ENCODE measurements at regions not wholly inside any gene's neighbourhood (a gene's known extent, or its start where the extent isn't known, plus 50 kb on each side); places are given as distances from the start of the nearest gene placed in this dataset.

GRCh38 chr15:95252404-95252803, 1021.0 kb downstream of the MCTP2 start:
- H3K27me3 ChIP-seq (ENCODE audit: control insufficient read depth in 1 of 2, insufficient read depth in 2 of 2, low read length in 2 of 2): no peaks in the 10 kb centered on the region
- H3K36me3 ChIP-seq (ENCODE audit: insufficient read depth, low read length): no peaks in the 10 kb centered on the region
- no peaks in the 10 kb centered on the region for H3K9me3 ChIP-seq (ENCODE audit: low read length)
- no peak overlapping the region for H3K4me3 ChIP-seq (ENCODE audit: low read depth in 1 of 2, low read length in 2 of 2)
- no peak overlapping the region for H3K27ac ChIP-seq (ENCODE audit: low read depth, low read length)
- no peak overlapping the region for H3K9ac ChIP-seq (ENCODE audit: low read length)
- peaks cover 13% of the 10 kb centered on the region for H3K4me1 ChIP-seq (ENCODE audit: insufficient read depth, low read length)

- no peak overlapping the region for H3K4me3 ChIP-seq (ENCODE audit: low read depth in 1 of 2, low read length in 2 of 2)
- H3K27ac ChIP-seq (ENCODE audit: low read depth, low read length): no peak overlapping the region
- H3K27me3 ChIP-seq (ENCODE audit: control insufficient read depth in 1 of 2, insufficient read depth in 2 of 2, low read length in 2 of 2): no peaks in the 10 kb centered on the region
- H3K4me1 ChIP-seq (ENCODE audit: insufficient read depth, low read length): peaks cover 19% of the 10 kb centered on the region
- no peaks in the 10 kb centered on the region for H3K36me3 ChIP-seq (ENCODE audit: insufficient read depth, low read length)
- H3K9ac ChIP-seq (ENCODE audit: low read length): no peak overlapping the region
- H3K9me3 ChIP-seq (ENCODE audit: low read length): no peaks in the 10 kb centered on the region
Measured at GRCh38 chr15:95254263-95254662, 1022.9 kb downstream of the MCTP2 start.

- no peaks in the 10 kb centered on the region for H3K9me3 ChIP-seq (ENCODE audit: low read length)
- no peak overlapping the region for H3K27ac ChIP-seq (ENCODE audit: low read depth, low read length)
- no peaks in the 10 kb centered on the region for H3K27me3 ChIP-seq (ENCODE audit: control insufficient read depth in 1 of 2, insufficient read depth in 2 of 2, low read length in 2 of 2)
- no peak overlapping the region for H3K9ac ChIP-seq (ENCODE audit: low read length)
- H3K4me3 ChIP-seq (ENCODE audit: low read depth in 1 of 2, low read length in 2 of 2): no peak overlapping the region
- H3K36me3 ChIP-seq (ENCODE audit: insufficient read depth, low read length): no peaks in the 10 kb centered on the region
- H3K4me1 ChIP-seq (ENCODE audit: insufficient read depth, low read length): peaks cover 19% of the 10 kb centered on the region
Measured at GRCh38 chr15:95259513-95259912, 1028.2 kb downstream of the MCTP2 start.

GRCh38 chr15:95259965-95260364, 1028.6 kb downstream of the MCTP2 start:
- no peaks in the 10 kb centered on the region for H3K27me3 ChIP-seq (ENCODE audit: control insufficient read depth in 1 of 2, insufficient read depth in 2 of 2, low read length in 2 of 2)
- H3K9ac ChIP-seq (ENCODE audit: low read length): no peak overlapping the region
- H3K4me1 ChIP-seq (ENCODE audit: insufficient read depth, low read length): peaks cover 19% of the 10 kb centered on the region
- no peak overlapping the region for H3K4me3 ChIP-seq (ENCODE audit: low read depth in 1 of 2, low read length in 2 of 2)
- no peak overlapping the region for H3K27ac ChIP-seq (ENCODE audit: low read depth, low read length)
- H3K36me3 ChIP-seq (ENCODE audit: insufficient read depth, low read length): no peaks in the 10 kb centered on the region
- H3K9me3 ChIP-seq (ENCODE audit: low read length): no peaks in the 10 kb centered on the region

- Histone ChIP-seq H3K9ac (ENCODE audit: low read length) (no peak overlapping the region), H3K36me3 (ENCODE audit: insufficient read depth, low read length) (no peaks in the 10 kb centered on the region), H3K4me1 (ENCODE audit: insufficient read depth, low read length) (peaks cover 19% of the 10 kb centered on the region), H3K4me3 (ENCODE audit: low read depth in 1 of 2, low read length in 2 of 2) (no peak overlapping the region), H3K9me3 (ENCODE audit: low read length) (no peaks in the 10 kb centered on the region), H3K27ac (ENCODE audit: low read depth, low read length) (no peak overlapping the region), H3K27me3 (ENCODE audit: control insufficient read depth in 1 of 2, insufficient read depth in 2 of 2, low read length in 2 of 2) (no peaks in the 10 kb centered on the region)
Measured at GRCh38 chr15:95260856-95261255, 1029.5 kb downstream of the MCTP2 start.

- Histone ChIP-seq H3K9me3 (ENCODE audit: low read length) (no peaks in the 10 kb centered on the region), H3K4me1 (ENCODE audit: insufficient read depth, low read length) (peaks cover 24% of the 10 kb centered on the region), H3K36me3 (ENCODE audit: insufficient read depth, low read length) (no peaks in the 10 kb centered on the region), H3K9ac (ENCODE audit: low read length) (no peak overlapping the region), H3K27ac (ENCODE audit: low read depth, low read length) (no peak overlapping the region), H3K27me3 (ENCODE audit: control insufficient read depth in 1 of 2, insufficient read depth in 2 of 2, low read length in 2 of 2) (no peaks in the 10 kb centered on the region), H3K4me3 (ENCODE audit: low read depth in 1 of 2, low read length in 2 of 2) (no peak overlapping the region)
Measured at GRCh38 chr15:95261546-95261945, 1030.2 kb downstream of the MCTP2 start.

GRCh38 chr15:95261968-95262367, 1030.6 kb downstream of the MCTP2 start:
- H3K27ac ChIP-seq (ENCODE audit: low read depth, low read length): no peak overlapping the region
- H3K27me3 ChIP-seq (ENCODE audit: control insufficient read depth in 1 of 2, insufficient read depth in 2 of 2, low read length in 2 of 2): no peaks in the 10 kb centered on the region

GRCh38 chr15:95262866-95263564, 1031.7 kb downstream of the MCTP2 start:
- Histone ChIP-seq H3K4me3 (ENCODE audit: low read depth in 1 of 2, low read length in 2 of 2) (no peak overlapping the region), H3K27me3 (ENCODE audit: control insufficient read depth in 1 of 2, insufficient read depth in 2 of 2, low read length in 2 of 2) (no peaks in the 10 kb centered on the region), H3K4me1 (ENCODE audit: insufficient read depth, low read length) (peaks cover 34% of the 10 kb centered on the region), H3K9ac (ENCODE audit: low read length) (no peak overlapping the region), H3K27ac (ENCODE audit: low read depth, low read length) (no peak overlapping the region), H3K36me3 (ENCODE audit: insufficient read depth, low read length) (no peaks in the 10 kb centered on the region), H3K9me3 (ENCODE audit: low read length) (no peaks in the 10 kb centered on the region)

More at GRCh38 chr15:95261968-95262367, 1030.6 kb downstream of the MCTP2 start:
- H3K9ac ChIP-seq (ENCODE audit: low read length): no peak overlapping the region
- H3K4me1 ChIP-seq (ENCODE audit: insufficient read depth, low read length): peaks cover 29% of the 10 kb centered on the region
- H3K4me3 ChIP-seq (ENCODE audit: low read depth in 1 of 2, low read length in 2 of 2): no peak overlapping the region
- H3K36me3 ChIP-seq (ENCODE audit: insufficient read depth, low read length): no peaks in the 10 kb centered on the region
- H3K9me3 ChIP-seq (ENCODE audit: low read length): no peaks in the 10 kb centered on the region

GRCh38 chr15:95263751-95264150, 1032.4 kb downstream of the MCTP2 start:
- Histone ChIP-seq H3K36me3 (ENCODE audit: insufficient read depth, low read length) (no peaks in the 10 kb centered on the region), H3K4me3 (ENCODE audit: low read depth in 1 of 2, low read length in 2 of 2) (no peak overlapping the region), H3K27ac (ENCODE audit: low read depth, low read length) (no peak overlapping the region), H3K9me3 (ENCODE audit: low read length) (no peaks in the 10 kb centered on the region), H3K9ac (ENCODE audit: low read length) (no peak overlapping the region), H3K4me1 (ENCODE audit: insufficient read depth, low read length) (peaks cover 34% of the 10 kb centered on the region), H3K27me3 (ENCODE audit: control insufficient read depth in 1 of 2, insufficient read depth in 2 of 2, low read length in 2 of 2) (no peaks in the 10 kb centered on the region)

GRCh38 chr15:95265419-95265997, 1034.1 kb downstream of the MCTP2 start:
- no peaks in the 10 kb centered on the region for H3K36me3 ChIP-seq (ENCODE audit: insufficient read depth, low read length)
- H3K9me3 ChIP-seq (ENCODE audit: low read length): no peaks in the 10 kb centered on the region
- H3K4me3 ChIP-seq (ENCODE audit: low read depth in 1 of 2, low read length in 2 of 2): no peak overlapping the region
- H3K4me1 ChIP-seq (ENCODE audit: insufficient read depth, low read length): peaks cover 17% of the 10 kb centered on the region
- no peaks in the 10 kb centered on the region for H3K27me3 ChIP-seq (ENCODE audit: control insufficient read depth in 1 of 2, insufficient read depth in 2 of 2, low read length in 2 of 2)
- H3K9ac ChIP-seq (ENCODE audit: low read length): no peak overlapping the region
- no peak overlapping the region for H3K27ac ChIP-seq (ENCODE audit: low read depth, low read length)

- Histone ChIP-seq H3K27me3 (ENCODE audit: control insufficient read depth in 1 of 2, insufficient read depth in 2 of 2, low read length in 2 of 2) (no peaks in the 10 kb centered on the region), H3K4me3 (ENCODE audit: low read depth in 1 of 2, low read length in 2 of 2) (no peak overlapping the region), H3K4me1 (ENCODE audit: insufficient read depth, low read length) (peaks cover 16% of the 10 kb centered on the region), H3K9ac (ENCODE audit: low read length) (no peak overlapping the region), H3K36me3 (ENCODE audit: insufficient read depth, low read length) (no peaks in the 10 kb centered on the region), H3K9me3 (ENCODE audit: low read length) (no peaks in the 10 kb centered on the region), H3K27ac (ENCODE audit: low read depth, low read length) (peak overlapping the region; percentile 37)
Measured at GRCh38 chr15:95266451-95267061, 1035.2 kb downstream of the MCTP2 start.

Measured in muscle layer of colon (tissue), 2 donors.